ENCODE measurements at regions not wholly inside any gene's neighbourhood (a gene's known extent, or its start where the extent isn't known, plus 50 kb on each side); places are given as distances from the start of the nearest gene placed in this dataset.

DNA sequence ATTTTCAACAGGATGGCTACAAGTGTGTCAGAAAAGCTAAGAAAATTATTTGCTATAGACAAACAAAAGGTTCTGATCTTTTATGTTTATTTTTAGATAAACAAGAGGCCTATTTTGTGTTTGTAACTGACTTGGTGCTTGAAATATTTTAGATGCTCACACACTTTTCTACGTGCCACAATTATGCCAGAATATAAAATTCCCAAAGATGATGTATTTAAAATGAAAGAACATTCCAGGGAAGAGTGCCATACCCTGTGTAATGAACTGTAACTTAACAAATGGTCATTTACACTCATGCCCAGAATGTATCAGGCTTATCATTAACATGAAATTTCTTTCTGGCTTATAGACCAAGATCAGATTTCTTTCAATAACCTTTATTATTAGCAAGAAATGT lies 144.9 kb upstream of the MTPN start:
- intact Hi-C loops (cut with micrococcal nuclease; ENCODE audit: unreplicated experiment) = no loop called here
- no peaks in the 10 kb centered on the region for H3K9me3 Mint-ChIP-seq (ENCODE audit: unreplicated experiment)
- TF ChIP-seq, protein P1, sequence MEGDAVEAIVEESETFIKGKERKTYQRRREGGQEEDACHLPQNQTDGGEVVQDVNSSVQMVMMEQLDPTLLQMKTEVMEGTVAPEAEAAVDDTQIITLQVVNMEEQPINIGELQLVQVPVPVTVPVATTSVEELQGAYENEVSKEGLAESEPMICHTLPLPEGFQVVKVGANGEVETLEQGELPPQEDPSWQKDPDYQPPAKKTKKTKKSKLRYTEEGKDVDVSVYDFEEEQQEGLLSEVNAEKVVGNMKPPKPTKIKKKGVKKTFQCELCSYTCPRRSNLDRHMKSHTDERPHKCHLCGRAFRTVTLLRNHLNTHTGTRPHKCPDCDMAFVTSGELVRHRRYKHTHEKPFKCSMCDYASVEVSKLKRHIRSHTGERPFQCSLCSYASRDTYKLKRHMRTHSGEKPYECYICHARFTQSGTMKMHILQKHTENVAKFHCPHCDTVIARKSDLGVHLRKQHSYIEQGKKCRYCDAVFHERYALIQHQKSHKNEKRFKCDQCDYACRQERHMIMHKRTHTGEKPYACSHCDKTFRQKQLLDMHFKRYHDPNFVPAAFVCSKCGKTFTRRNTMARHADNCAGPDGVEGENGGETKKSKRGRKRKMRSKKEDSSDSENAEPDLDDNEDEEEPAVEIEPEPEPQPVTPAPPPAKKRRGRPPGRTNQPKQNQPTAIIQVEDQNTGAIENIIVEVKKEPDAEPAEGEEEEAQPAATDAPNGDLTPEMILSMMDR (IDR thresholded peaks at IDR 0.05; ENCODE audit: insufficient read depth in 1 of 2, low read depth in 1 of 2, low read length in 1 of 2, severe bottlenecking in 1 of 2, unreplicated experiment in 1 of 2) = no peak
- H3K4me1 Mint-ChIP-seq (ENCODE audit: low read depth, unreplicated experiment) = no peaks in the 10 kb centered on the region
- H3K4me3 Mint-ChIP-seq (ENCODE audit: unreplicated experiment) = no peak overlapping the region
- H3K4me3 ChIP-seq (ENCODE audit: low read depth, low read length) = no peak overlapping the region
- no peaks in the 10 kb centered on the region for H3K9me3 ChIP-seq
- no peaks in the 10 kb centered on the region; the same call in 1 of the 2 replicates for H3K27me3 ChIP-seq (replicated peaks; ENCODE audit: control insufficient read depth, insufficient read depth, low read length)
- H3K27me3 Mint-ChIP-seq (ENCODE audit: insufficient read depth, unreplicated experiment) = peaks cover 7% of the 10 kb centered on the region
- H3K36me3 ChIP-seq (ENCODE audit: control insufficient read depth, insufficient read depth, low read length) = no peaks in the 10 kb centered on the region
- DNase-seq = no peak
- H3K27ac Mint-ChIP-seq (ENCODE audit: unreplicated experiment) = no peak overlapping the region
- no peaks in the 10 kb centered on the region for H3K4me1 ChIP-seq
- ChIA-PET CTCF (no interaction called here), POLR2A (no interaction called here)
- no TSS peak for BruUV-seq (replicated peaks)
- no peaks in the 10 kb centered on the region for H3K36me3 Mint-ChIP-seq (ENCODE audit: insufficient read depth, unreplicated experiment)

DNA sequence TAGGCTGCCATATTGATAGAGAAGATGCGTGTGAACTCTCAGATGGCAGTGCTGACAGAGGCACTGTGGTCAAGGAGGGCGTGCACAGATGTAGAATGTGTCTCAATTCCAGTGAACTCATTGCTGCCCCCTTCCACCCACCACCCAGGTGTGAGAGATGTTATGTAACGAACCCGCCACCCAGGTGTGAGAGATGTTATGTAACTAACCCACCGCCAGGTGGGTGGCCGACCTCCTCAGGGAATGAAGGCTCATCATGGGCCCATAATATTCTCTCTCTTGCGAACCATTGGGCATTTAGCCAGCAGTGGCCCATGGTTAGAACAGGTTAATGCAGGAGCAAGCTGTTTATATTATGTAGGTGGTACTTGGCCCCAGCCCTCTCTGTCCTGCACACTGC lies 140.4 kb upstream of the MTPN start:
- Histone ChIP-seq H3K27me3 (replicated peaks; ENCODE audit: control insufficient read depth, insufficient read depth, low read length) (no peaks in the 10 kb centered on the region), H3K4me3 (ENCODE audit: low read depth, low read length) (no peak overlapping the region), H3K4me1 (no peaks in the 10 kb centered on the region), H3K36me3 (ENCODE audit: control insufficient read depth, insufficient read depth, low read length) (no peaks in the 10 kb centered on the region), H3K9me3 (no peaks in the 10 kb centered on the region)
- intact Hi-C loops (cut with micrococcal nuclease; ENCODE audit: unreplicated experiment) = no loop called here
- Mint-ChIP-seq H3K27ac (ENCODE audit: unreplicated experiment) (no peak overlapping the region), H3K36me3 (ENCODE audit: insufficient read depth, unreplicated experiment) (no peaks in the 10 kb centered on the region), H3K27me3 (ENCODE audit: insufficient read depth, unreplicated experiment) (peaks cover 8% of the 10 kb centered on the region), H3K9me3 (ENCODE audit: unreplicated experiment) (no peaks in the 10 kb centered on the region), H3K4me1 (ENCODE audit: low read depth, unreplicated experiment) (no peaks in the 10 kb centered on the region), H3K4me3 (ENCODE audit: unreplicated experiment) (no peak overlapping the region)
- TF ChIP-seq, protein P1 (IDR thresholded peaks at IDR 0.05; ENCODE audit: insufficient read depth in 1 of 2, low read depth in 1 of 2, low read length in 1 of 2, severe bottlenecking in 1 of 2, unreplicated experiment in 1 of 2) = no peak
- no peak for DNase-seq
- no TSS peak for BruUV-seq (replicated peaks)
- ChIA-PET POLR2A (no interaction called here), CTCF (no interaction called here)

DNA sequence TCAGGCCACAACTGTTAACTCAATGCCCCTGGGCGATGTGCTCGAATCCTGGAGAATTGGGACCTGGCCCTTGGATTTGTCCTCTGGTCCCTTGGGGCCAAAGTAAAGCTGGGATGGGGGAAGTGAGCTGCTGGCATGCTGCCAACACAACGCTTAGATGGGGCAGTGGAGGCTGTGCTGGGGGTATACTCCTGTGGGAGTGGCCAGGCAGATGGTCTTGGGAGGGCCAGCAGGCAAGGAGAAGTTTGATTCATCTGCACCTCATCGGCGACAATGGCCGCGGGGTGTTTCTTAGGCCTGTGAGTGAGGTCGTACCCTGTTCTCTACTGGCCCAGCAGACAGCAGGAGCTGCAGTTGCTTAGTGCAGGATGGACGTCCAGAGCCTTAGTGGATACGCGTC lies 139.0 kb upstream of the MTPN start:
- H3K27ac Mint-ChIP-seq (ENCODE audit: unreplicated experiment) = no peak overlapping the region
- H3K9me3 Mint-ChIP-seq (ENCODE audit: unreplicated experiment) = no peaks in the 10 kb centered on the region
- ChIA-PET POLR2A (no interaction called here), CTCF (no interaction called here)
- DNase-seq = no peak
- no peaks in the 10 kb centered on the region for H3K36me3 ChIP-seq (ENCODE audit: control insufficient read depth, insufficient read depth, low read length)
- H3K9me3 ChIP-seq = no peaks in the 10 kb centered on the region
- no TSS peak for BruUV-seq (replicated peaks)
- H3K36me3 Mint-ChIP-seq (ENCODE audit: insufficient read depth, unreplicated experiment) = no peaks in the 10 kb centered on the region
- intact Hi-C loops (cut with micrococcal nuclease; ENCODE audit: unreplicated experiment) = no loop called here
- peaks cover 12% of the 10 kb centered on the region for H3K27me3 Mint-ChIP-seq (ENCODE audit: insufficient read depth, unreplicated experiment)
- no peak overlapping the region for H3K4me3 ChIP-seq (ENCODE audit: low read depth, low read length)
- TF ChIP-seq, protein P1 (IDR thresholded peaks at IDR 0.05; ENCODE audit: insufficient read depth in 1 of 2, low read depth in 1 of 2, low read length in 1 of 2, severe bottlenecking in 1 of 2, unreplicated experiment in 1 of 2) = no peak
- H3K4me3 Mint-ChIP-seq (ENCODE audit: unreplicated experiment) = no peak overlapping the region
- H3K27me3 ChIP-seq (replicated peaks; ENCODE audit: control insufficient read depth, insufficient read depth, low read length) = no peaks in the 10 kb centered on the region
- H3K4me1 ChIP-seq = no peaks in the 10 kb centered on the region
- no peaks in the 10 kb centered on the region for H3K4me1 Mint-ChIP-seq (ENCODE audit: low read depth, unreplicated experiment)
